Activated CD4-positive, alpha-beta T cell treated with anti-CD3 and anti-CD28 coated beads, Interleukin-2, amount 50 U/mL, for 16 hours (primary cell): ENCODE measurements at regions not wholly inside any gene's neighbourhood (a gene's known extent, or its start where the extent isn't known, plus 50 kb on each side); places are given as distances from the start of the nearest gene placed in this dataset.
"Not testable (repeated sequence)": the region's sequence is repeated elsewhere in the genome, so short reads cannot be mapped to it uniquely, and the experiment has no call there.

ENCODE experiments used
- DNase-seq: peaks from one replicate; pipeline ENCODE4 v3.0.0-alpha.2; 2020

GRCh38 chr7:4319280-4319679 lies 362.8 kb upstream of the FOXK1 start:
- no peak for DNase-seq

DNA sequence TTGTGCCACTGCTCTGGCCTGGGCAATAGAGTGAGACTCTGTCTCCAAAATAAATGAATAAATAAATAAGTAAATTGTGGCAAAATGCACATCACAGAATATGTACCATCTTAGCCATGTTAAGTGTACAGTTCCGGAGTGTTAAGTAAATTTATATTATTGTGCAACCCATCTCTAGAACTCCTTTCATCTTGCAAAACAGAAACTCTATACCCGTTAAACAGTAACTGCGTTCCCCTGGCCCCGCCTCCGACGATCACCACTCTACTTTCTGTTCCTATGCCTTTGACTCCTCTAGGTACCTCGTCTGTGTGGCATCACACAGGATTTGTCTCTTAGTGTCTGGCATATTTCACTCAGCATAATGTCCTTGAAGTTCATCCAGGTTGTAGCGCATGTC lies 356.4 kb upstream of the FOXK1 start:
- no peak for DNase-seq

DNA sequence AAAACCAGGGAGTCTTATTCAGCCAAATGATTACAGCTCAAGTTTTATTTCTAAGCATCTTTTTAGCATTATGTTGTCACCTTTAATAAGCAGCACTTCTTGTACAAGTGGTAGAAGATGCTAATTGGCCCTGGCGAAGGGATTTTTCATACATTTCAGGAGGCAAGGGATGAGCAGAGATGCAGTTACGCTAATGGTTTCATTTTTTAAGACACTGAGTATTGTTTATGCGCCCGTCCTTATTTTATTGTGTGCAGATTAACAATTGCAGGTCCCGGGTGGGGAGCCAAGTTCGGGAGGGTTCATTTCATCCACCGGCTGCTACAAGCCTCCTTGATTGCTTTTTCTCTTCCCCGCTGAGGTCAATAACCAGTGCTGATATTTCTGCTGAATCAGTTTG lies 350.4 kb upstream of the FOXK1 start:
- no peak for DNase-seq

DNA sequence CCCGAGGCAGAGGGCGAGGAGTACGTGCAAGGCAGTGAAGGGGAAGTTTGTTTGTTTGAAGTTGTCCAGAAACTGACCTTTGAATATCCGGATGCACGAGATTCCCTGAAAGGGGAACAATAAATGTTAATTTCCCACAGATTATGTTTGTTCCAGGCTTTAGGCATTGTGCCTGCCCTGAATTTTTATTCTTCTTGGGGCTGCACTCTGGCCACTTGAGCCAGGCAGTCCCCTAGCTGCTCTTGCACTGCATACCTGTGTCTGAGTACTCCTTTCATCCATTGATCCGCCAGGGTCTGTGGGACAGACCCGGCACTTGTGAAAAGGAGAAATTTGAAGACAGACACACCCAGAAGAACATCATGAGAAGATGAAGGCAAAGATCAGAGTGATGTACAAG lies 343.5 kb upstream of the FOXK1 start:
- no peak for DNase-seq

DNA sequence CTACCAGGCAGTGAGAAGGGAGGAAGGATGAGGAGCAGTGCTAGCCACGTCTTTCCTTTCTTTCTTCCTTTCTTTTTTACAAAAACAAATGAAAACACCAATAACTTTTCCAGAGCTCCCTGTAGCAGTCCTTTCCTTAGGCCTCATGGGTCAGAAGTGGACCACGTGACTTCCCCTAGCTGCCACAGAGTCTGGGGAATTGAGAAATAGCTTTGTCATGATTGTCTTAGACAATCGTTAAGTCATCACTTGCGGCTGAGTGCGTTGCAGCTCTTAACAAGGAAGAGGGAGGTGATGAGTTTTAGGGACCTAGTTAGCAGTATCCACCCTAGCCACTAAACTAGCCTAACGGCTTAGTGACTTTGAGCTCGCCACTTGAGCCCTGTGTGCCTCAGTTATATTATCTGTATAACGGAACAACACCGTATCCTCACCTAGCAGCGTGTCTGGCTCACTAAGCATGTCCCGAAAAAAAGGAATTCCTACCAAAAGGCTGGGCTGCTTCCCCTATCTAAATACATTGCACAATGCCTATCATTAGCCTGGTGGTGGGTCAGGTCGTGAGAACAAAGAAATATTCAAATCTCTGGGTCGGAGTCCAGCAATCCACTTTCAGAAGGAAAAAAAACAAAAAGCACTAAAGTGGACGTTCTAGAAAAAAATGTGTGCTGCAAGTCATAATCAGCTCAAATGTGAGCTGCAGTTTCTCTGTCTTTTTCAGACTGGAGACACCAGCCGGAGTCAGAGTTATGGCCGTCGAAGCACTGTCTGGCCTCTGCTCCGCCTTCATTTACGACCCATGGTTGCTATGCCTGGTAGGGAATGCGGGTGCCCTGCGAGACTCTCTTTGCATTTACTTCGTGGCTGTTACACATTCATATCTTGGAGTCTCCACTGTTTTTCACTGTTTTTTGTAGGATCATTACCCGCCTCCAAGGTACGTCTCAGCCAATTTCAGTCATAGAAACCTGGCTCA lies 338.5 kb upstream of the FOXK1 start:
- no peak for DNase-seq

DNA sequence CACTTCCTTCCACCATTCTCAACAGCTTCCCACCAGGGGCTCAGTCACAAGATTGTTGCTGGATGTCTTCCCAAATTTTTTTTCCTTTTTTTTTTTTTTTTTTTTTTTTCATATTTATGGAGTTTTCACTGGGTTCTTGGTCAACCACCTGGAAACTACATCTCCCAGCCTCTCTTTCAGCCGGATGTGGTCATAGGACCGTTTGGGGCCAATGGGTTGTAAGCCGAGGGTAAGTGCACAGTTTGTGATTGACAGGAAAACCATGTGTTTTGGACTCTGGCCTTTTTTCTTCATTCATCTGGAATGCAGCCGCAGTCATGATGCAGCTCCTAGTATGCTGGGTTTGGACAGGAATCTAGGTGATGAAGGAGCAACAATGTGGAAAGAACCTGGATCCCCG lies 337.1 kb upstream of the FOXK1 start:
- DNase-seq: no peak

DNA sequence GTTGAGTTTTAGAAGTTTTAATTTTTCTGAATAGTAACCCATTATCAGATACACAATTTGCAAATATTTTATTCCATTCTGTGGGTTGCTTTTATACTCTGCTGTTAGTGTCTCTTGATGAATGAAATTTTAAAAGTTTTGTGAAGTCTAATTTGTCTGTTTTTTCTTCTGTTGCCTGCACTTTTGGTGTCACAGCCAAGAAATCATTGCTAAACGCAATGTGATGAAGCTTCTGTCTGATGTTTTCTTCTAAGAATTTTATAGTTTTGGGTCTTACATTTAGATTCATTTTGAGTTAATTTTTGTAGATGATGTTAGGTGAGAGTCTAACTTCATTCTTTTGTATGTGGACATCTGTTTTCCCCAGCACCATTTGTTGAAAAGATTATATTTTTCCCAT lies 330.0 kb upstream of the FOXK1 start:
- no peak for DNase-seq

- DNase-seq: no peak
These were observed 320.3 kb upstream of the FOXK1 start for GRCh38 chr7:4361774-4362173.

DNA sequence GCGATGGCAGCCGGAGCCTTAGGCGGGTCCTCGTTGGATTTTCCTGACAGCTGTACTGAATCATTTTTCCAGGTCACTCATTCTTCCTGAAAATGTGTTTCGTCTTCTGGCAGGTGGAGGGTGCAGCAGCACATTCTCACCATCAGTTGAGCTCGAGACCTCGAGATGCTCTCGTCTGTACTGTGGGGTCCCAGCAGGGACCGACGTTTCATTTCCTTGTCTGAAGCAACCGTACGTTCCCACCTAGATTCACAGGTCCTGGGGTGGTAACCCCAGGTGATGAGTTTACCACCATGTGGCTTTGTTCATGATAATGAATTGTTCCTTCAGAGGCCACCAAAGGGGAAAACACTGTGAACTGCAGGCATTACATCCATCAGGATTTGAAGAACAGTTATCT lies 298.5 kb upstream of the FOXK1 start:
- DNase-seq: no peak

DNA sequence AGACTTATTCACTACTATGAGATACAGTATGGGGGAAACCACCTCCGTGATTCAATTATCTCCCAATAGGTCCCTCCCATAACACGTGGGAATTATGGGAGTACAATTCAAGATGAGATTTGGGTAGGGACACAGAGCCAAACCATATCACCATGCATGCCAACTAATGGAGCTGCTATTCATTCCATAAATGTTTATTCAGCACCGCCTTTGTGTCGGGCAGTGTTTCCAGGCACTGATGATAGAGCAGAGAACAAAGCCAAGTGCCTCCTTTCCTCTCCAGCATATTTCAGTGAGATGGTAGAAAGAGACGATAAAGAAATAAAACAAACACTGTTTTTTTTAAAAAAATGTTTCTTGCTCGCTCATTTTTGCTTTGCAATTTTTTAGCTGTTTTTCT lies 295.9 kb upstream of the FOXK1 start:
- no peak for DNase-seq

GRCh38 chr7:4391103-4391502 lies 291.0 kb upstream of the FOXK1 start:
- not testable (repeated sequence) for DNase-seq

- no peak for DNase-seq
These were observed 287.4 kb upstream of the FOXK1 start for GRCh38 chr7:4394736-4395135.

- DNase-seq: no peak
These were observed 283.0 kb upstream of the FOXK1 start for GRCh38 chr7:4399121-4399520.

DNA sequence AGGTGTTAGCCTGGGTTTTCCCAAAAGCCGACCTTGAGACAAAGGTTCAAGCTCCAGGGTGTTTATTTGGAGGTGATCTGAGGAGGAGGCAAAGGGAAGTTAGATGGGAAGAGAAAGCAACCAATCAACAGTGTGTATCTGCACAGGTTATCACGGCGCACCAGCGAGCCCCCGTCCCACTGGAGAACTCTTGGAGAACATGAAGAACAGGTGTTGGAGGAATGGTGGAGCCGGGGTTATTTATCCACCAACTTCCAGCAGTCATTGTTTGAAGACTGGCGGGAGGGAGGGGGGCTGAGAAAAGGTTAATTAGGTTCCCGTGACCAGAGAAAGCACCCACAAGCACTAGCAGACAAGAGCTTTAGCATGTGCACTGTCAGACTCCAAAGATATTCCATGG lies 282.5 kb upstream of the FOXK1 start:
- DNase-seq: no peak

DNA sequence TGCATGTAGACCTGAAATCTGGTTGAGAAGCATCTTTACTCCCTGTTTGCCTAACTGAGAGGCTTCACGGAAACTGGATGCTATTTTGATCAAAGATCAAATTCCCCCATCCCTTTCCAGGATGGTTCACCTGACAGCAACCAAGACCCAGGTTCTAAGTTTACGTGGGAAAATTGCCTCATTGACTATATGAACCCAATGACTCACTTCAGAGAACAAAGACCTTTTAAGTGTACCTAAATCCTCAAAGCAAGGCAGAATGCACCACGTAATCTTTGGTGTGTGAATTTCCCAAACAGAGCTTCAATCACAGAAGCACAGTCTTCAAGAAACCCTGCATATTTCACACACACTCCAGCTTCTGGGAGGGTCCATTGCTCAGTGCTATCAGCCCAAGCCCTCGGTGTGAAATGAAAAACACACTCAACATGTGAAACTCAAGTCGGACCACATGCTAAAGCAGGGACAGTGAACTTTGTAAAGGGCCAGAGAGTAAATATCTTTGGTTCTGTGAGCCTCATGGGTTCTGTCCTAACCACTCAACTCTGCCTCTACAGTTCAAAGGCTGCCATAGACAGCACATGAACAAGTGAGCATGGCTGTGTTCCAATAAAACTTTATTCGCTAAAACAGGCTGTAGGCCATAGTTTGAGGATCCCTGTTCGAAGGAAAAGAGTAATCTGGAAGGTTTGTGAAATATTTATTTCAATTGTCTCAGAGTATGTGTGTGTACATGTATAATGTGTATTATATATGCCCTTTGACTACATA lies 275.6 kb upstream of the FOXK1 start:
- DNase-seq: no peak

DNA sequence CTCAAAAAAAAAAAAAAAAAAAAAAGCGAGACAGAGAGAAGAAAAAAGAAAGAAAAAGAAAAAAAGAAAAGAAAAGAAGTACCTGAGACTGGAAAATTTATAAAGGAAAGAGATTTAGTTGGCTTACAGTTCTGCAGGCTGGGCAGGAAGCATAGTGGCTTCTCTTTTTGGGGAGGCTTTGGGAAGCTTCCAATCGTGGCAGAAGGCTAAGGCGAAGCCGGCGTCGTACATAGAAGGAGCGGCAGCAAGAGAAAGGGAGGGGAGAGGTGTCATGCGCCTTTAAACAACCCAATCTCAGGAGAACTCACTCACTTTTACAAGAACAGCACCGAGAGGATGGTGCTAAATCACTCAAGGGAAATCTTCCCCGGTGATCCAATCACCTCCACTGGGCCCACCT lies 272.1 kb upstream of the FOXK1 start:
- DNase-seq: no peak

DNA sequence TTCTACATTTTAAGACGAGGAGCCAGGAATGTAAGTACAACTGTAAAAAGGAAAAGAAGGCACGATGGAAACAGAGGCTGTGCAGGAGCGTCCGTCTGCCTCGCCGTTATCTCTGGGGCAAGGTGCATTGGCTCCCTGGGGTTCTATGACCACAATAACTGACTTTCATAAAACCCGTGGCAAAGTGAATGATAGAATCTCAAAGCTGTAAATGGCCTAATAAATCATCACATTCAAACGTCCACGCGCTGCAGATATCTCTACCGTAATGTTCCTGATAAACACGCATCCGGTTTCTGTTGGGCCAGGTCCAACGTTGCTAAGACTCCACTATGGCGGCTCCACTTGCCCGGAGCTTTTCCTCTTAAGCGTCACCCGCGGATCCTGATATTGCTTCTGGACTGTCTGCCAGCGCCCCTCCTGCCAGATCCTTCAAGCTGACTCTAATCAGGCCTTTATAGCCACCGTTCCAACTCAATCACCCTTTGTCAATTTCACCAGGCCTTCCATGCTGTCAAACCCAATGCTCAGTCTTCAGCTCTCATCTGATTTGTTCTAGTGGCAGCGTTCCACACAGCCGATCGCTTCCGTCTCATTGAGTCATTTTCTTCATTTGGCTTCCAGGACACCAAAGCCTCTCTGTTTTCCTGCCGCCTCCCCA lies 265.6 kb upstream of the FOXK1 start:
- no peak for DNase-seq

DNA sequence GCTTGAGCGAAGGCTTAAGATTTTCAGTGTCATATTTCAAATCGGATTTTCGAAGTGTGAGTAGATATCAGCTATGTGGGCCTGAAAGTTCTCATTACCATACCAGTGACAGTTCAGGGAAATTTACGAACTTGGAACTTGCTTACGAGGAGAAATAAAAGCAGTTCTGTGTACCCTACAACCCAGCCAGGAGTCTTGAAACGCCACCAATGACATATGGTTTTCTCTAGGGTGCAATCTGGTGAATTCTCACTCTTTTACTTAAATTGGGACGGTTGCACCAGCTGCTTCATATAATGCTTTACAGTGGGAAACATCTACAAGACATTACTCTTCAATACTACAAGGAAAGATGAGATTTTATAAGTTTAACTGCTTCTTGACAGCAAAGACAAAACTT lies 253.6 kb upstream of the FOXK1 start:
- DNase-seq: no peak

DNA sequence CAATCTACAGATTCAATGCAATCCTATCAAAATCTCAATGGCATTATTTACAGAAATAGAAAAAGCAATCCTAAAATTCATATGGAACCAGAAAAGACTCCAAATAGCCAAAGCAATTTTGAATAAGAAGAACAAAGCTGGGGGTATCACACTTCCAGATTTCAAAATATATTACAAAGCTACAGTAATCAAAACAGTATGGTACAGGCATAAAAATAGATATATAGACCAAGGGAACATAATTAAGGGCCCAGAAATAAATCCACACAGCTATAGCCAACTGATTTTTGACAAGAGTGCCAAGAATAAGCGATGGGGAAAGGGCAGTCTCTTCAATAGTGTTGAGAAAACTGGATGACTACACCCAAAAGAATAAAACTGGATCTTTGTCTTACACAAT lies 251.9 kb upstream of the FOXK1 start:
- DNase-seq: no peak

DNA sequence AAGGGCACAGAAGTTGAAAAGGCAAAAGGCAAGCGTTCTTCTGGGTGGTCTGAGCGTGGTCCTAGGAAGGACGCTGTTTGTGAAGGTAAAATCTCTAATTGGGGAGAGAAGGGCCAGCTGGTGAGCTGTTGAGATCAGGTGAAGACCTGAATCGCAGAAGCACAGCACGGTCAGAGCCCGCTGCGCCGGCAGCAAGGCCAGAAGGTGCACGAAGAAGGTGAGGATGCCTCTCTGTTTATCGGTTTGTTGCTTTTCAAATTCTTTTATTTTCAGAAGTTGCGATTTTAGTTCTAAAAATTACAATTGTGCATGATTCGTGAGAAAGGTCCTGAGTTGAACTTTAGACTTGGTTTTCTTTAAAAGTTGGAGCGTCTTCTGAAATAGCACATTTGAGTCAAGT lies 247.8 kb upstream of the FOXK1 start:
- no peak for DNase-seq

GRCh38 chr7:4436361-4436895 lies 245.7 kb upstream of the FOXK1 start:
- no peak for DNase-seq

DNA sequence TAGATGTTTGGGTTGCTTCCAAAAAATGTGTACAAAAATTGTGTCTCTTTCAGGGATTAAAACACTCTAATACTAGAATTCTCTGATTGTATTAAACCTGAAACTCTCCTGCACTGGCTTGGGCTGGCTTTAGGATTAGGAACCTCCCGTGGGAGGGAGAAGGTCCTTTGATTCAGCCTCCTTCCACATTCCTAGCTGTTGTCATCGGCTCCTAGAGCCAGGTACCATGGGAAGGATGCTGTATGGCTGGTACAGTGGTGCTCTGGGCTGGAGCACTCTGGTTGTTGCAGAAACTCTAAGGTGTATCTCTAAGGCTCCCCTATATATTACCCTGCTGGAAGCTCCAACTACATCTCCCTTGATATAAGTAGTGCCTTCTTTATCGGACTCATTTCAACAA lies 245.2 kb upstream of the FOXK1 start:
- no peak for DNase-seq

- no peak for DNase-seq
These were observed 244.2 kb upstream of the FOXK1 start for GRCh38 chr7:4437916-4438315.
